Urinary bladder (tissue), 3 donors: ENCODE measurements at regions not wholly inside any gene's neighbourhood (a gene's known extent, or its start where the extent isn't known, plus 50 kb on each side); places are given as distances from the start of the nearest gene placed in this dataset.

Source experiments
- DNase-seq: peaks from one replicate; pipeline ENCODE4 v3.0.0-alpha.2; 2015; ENCODE audit errors: extremely low spot score
- H3K27ac ChIP-seq: one replicate; pipeline ENCODE4 v1.5.1; 2013; ENCODE audit warnings: low read depth, mild to moderate bottlenecking, moderate library complexity
- H3K36me3 ChIP-seq: one replicate; pipeline ENCODE4 v1.6.1; 2013; ENCODE audit warnings: mild to moderate bottlenecking, moderate library complexity; ENCODE audit not compliant: insufficient read depth
- H3K4me1 ChIP-seq: one replicate; pipeline ENCODE4 v1.6.1; 2013; ENCODE audit warnings: mild to moderate bottlenecking, moderate library complexity; ENCODE audit not compliant: insufficient read depth
- H3K4me3 ChIP-seq: one replicate; pipeline ENCODE4 v1.5.1; 2013; ENCODE audit warnings: low read depth, low read length
- WGBS: extraction: QIAGEN DNeasy Blood & Tissue Kit; methylation state at CpG from one replicate; pipeline ENCODE4 v1.1.7; 2013; 5-methylcytosine and 5-hydroxymethylcytosine counted together
- donor health status: healthy with polysubstance abuse.
- donor health status: healthy.

DNA sequence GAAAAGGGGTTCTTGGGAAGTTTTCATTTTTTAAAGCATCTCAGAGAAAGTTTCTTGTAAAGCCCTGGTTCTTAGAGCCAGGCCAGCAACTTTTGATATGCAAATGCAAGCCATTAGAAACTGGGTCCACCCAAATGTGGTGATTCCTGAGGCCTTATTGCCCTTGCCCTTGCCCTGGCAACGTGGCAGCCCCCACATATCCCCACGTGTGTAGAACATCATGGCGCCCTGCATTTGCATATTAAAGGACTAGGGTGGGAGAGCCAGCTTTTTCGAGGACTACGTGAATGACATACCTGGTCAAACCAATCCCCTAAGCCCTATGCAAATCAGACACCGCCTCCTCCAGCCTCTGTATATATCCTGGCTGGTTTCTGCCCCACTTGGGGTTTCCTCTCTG lies 314.9 kb upstream of the NECTIN3 start:
- Histone ChIP-seq H3K36me3 (no peaks in the 10 kb centered on the region), H3K27ac (no peak overlapping the region), H3K4me1 (no peaks in the 10 kb centered on the region), H3K4me3 (no peak overlapping the region)
- DNase-seq: no peak
- 80% methylated on average over 6 of the region's 6 CpGs for WGBS

DNA sequence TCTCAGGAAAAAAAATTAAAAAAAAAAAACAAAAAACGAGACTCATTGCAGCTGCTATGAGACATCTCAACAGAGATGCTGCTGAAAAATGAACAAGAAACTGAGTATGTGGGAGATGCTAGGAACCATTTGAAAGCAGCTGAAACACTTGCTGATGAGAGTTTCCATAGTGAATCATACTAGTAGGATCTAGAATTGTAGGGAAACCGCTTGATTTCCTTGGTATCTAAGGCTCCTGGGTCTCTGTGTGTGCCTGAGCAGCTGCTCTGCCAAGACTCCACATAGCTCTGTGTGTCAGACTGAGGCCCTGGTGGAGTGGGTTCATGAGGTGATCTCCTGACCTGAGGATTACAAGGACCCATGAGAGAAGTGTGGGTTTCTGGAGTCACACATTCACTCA lies 313.4 kb upstream of the NECTIN3 start:
- H3K36me3 ChIP-seq: no peaks in the 10 kb centered on the region
- H3K27ac ChIP-seq: no peak overlapping the region
- no peak overlapping the region for H3K4me3 ChIP-seq
- 78% methylated on average over 2 of the region's 2 CpGs for WGBS
- DNase-seq: no peak
- H3K4me1 ChIP-seq: no peaks in the 10 kb centered on the region

GRCh38 chr3:110767156-110767555 lies 304.5 kb upstream of the NECTIN3 start:
- H3K27ac ChIP-seq: no peak overlapping the region
- WGBS: 91% methylated on average over 2 of the region's 2 CpGs
- no peak for DNase-seq
- no peak overlapping the region for H3K4me3 ChIP-seq
- H3K4me1 ChIP-seq: no peaks in the 10 kb centered on the region
- H3K36me3 ChIP-seq: no peaks in the 10 kb centered on the region

DNA sequence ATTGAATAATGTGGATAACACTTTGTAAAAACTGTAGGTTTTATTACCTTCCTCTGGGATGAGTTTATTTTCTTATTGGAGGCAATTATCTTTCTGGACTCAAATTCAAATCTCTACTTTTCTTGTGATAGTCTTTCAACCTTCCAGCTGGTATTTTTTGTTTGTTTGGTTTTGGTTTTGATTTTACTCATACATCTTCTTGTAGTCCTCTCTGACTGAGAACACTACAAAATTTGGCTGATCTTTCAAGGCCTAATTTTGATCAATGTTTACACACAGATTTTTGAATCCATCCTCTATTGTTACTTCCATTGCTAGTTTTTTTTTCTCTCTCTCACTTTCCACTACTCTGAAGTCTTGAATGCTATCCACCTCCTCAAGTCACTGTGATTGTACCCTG lies 303.8 kb upstream of the NECTIN3 start:
- DNase-seq: no peak
- H3K27ac ChIP-seq: no peak overlapping the region
- H3K4me3 ChIP-seq: no peak overlapping the region
- H3K36me3 ChIP-seq: no peaks in the 10 kb centered on the region
- H3K4me1 ChIP-seq: no peaks in the 10 kb centered on the region

DNA sequence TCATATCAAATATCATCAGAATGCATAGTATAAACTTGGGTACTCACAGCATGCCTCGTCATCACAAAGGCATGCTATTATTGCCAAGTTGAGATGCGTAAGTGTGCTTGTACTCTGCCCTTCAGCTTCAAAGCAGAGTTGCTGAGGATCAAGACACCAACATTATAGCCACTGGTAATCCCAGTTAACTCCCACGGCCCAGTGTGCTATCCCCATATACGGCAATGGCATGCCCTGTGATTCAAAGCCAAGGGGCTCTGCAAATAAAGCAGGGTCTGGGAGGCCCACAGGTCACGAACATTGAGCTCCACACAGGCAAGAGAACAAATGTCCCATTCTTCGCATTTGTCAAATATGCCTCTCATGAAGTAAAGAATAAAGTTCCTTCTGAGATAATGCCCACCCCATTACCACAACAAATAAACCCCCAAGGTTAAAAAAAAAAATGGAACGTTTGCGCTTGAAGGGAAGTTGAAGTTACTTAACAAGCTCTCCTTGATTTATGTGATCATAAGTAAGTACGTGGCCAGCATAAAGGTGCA lies 298.1 kb upstream of the NECTIN3 start:
- no peak overlapping the region for H3K4me3 ChIP-seq
- DNase-seq: no peak
- no peak overlapping the region for H3K27ac ChIP-seq
- no peaks in the 10 kb centered on the region for H3K4me1 ChIP-seq
- 47% methylated on average over 9 of the region's 9 CpGs for WGBS
- no peaks in the 10 kb centered on the region for H3K36me3 ChIP-seq

DNA sequence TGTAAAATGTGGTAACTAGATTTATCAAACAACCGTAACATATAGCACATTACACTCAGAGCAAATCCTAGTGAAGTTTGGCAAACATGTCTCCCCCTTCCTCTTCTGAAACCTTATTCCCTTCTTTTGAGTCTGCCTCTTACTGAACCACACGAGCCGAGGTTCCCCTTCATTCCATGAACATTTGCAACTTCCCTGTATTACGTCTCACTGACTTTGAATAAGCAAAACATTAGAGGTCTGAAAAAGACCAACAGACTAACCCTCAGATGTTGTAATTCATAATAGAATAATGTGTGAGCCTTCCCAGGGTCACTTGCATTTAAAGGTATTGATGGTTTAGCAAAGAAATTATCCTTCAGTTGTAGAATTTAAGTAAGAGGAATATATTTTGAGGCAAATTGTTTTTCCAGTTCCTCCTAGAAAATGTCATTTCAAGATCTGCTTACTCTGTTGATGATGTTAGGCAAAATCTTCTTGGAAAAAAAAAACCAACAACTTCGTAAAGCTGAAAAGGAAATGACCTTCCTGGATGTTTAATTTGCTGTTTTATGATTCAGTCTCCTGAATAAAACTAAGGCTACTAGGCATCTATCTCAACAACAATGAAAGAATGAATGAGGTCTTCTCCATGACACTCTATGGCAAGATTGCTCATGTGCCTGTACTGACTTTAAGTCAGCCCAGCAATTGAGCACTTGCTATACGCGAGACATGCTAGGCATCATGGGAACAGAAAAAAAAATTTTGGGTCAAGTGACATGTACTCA lies 296.9 kb upstream of the NECTIN3 start:
- Histone ChIP-seq H3K27ac (no peak overlapping the region), H3K4me3 (no peak overlapping the region), H3K36me3 (no peaks in the 10 kb centered on the region), H3K4me1 (no peaks in the 10 kb centered on the region)
- DNase-seq: no peak
- WGBS: 68% methylated on average over 7 of the region's 7 CpGs

DNA sequence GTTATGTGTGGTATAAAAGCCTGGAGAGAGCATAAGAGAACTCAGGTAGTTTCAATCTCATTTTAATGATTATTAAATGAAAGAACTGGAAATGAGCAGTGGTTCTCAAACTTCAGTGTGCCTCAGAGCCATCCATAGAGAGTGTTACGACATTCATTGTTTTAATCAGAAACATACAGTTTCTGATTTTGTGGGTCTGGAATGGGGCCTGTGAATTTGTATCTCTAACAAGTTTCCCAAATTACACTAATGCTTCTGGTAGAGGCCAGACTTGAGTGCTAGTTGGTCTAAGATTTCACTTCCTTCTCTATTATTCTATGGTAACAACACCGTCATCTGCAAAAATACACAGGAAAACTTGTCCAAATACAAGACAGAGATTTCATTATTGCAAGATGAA lies 292.0 kb upstream of the NECTIN3 start:
- DNase-seq: no peak
- Histone ChIP-seq H3K4me3 (no peak overlapping the region), H3K27ac (no peak overlapping the region), H3K4me1 (no peaks in the 10 kb centered on the region), H3K36me3 (no peaks in the 10 kb centered on the region)
- WGBS: 93% methylated on average over 2 of the region's 2 CpGs

DNA sequence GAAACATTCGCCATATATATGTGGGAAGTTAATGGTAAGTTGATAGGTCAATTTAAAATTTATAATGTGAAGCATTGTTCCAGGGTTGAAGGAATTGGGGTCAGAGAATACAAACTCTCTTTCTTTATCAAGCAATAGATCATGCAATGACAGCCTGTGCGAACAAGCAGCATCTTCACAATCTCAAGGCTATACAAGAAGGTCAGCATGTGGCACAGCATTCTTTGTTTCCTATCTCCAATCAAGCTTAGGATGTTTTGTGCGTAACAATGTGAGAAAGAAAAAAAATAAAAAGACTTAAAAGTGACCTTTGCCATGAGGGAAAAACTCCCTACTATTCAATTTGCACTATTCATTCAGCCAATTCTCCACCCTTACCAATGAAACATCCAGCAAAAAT lies 288.1 kb upstream of the NECTIN3 start:
- Histone ChIP-seq H3K27ac (no peak overlapping the region), H3K4me3 (no peak overlapping the region), H3K36me3 (no peaks in the 10 kb centered on the region), H3K4me1 (no peaks in the 10 kb centered on the region)
- 79% methylated on average over 3 of the region's 3 CpGs for WGBS
- no peak for DNase-seq

- no peak for DNase-seq
- Histone ChIP-seq H3K4me1 (no peaks in the 10 kb centered on the region), H3K36me3 (no peaks in the 10 kb centered on the region), H3K4me3 (no peak overlapping the region), H3K27ac (no peak overlapping the region)
- 84% methylated on average over 1 of the region's 1 CpG for WGBS
Measured at GRCh38 chr3:110788794-110789193, 282.8 kb upstream of the NECTIN3 start.

- no peak for DNase-seq
- H3K4me1 ChIP-seq: no peaks in the 10 kb centered on the region
- H3K36me3 ChIP-seq: no peaks in the 10 kb centered on the region
- H3K27ac ChIP-seq: no peak overlapping the region
- H3K4me3 ChIP-seq: no peak overlapping the region
- WGBS: 91% methylated on average over 2 of the region's 2 CpGs
Measured at GRCh38 chr3:110789315-110789714, 282.3 kb upstream of the NECTIN3 start.

DNA sequence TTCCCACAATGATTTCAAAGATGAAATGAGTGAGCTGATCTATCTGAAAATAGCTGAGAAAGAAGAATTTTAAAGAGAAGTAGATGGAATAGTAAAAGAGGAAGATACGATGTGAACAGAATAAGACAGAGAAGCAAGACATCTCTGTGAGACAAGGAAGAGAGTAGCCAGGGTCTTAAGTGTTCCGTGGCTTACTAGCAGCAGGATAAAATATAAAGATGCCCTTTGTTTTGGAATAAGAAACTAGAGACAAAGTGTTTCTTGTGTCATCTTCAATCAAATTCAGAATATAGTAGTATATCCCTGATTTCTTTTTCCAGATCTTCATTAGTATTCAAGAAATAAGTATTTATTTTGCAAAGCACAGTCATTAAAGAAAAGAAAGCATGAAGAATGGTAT lies 281.0 kb upstream of the NECTIN3 start:
- no peak overlapping the region for H3K4me3 ChIP-seq
- H3K36me3 ChIP-seq: no peaks in the 10 kb centered on the region
- H3K4me1 ChIP-seq: no peaks in the 10 kb centered on the region
- no peak for DNase-seq
- H3K27ac ChIP-seq: no peak overlapping the region
- WGBS: 67% methylated on average over 2 of the region's 2 CpGs

- no peak overlapping the region for H3K27ac ChIP-seq
- no peaks in the 10 kb centered on the region for H3K4me1 ChIP-seq
Measured at GRCh38 chr3:110791995-110792686, 279.5 kb upstream of the NECTIN3 start.

DNA sequence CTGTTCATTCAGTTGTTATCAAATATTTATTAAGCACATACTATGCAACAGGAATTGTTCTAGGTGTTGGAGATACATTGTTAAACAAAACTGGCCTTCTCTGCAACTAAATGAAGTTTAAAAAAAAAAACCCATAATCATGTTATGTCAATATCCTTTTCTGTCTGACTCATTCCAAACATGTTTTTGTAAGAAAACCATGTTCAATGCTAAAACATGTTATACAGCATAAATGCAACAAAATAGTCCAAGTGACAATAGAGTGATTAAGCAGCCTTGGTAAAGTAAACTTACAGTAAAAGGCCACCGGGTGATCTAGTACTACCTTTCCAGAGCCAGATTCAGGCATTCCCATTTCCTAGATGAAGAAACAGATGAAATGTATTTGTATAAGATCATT lies 278.0 kb upstream of the NECTIN3 start:
- no peak for DNase-seq
- H3K4me1 ChIP-seq: no peaks in the 10 kb centered on the region
- H3K4me3 ChIP-seq: no peak overlapping the region
- no peak overlapping the region for H3K27ac ChIP-seq
- 87% methylated on average over 1 of the region's 1 CpG for WGBS
- H3K36me3 ChIP-seq: no peaks in the 10 kb centered on the region

More at GRCh38 chr3:110791995-110792686, 279.5 kb upstream of the NECTIN3 start:
- no peak overlapping the region for H3K4me3 ChIP-seq
- DNase-seq: no peak
- H3K36me3 ChIP-seq: no peaks in the 10 kb centered on the region
- WGBS: 89% methylated on average over 2 of the region's 2 CpGs

DNA sequence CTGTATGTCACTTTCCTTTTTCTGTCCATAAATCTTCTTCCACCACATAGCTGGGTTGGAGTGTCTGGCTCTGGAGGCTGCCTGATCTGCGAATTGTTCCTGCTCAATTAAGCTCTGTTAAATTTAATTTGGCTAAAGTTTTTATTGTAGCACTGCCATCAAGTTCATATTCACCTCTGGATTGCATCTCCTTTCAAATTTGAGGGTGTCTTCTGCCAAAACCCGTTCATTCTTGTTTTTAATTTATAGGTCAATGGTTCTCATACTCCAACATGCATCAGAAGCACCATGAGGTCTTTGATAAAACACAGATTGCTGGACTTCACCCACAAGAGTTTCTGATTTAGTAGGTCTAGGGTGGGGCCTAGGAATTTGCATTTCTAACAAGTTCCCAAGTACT lies 276.5 kb upstream of the NECTIN3 start:
- WGBS: 68% methylated on average over 2 of the region's 2 CpGs
- DNase-seq: no peak
- no peak overlapping the region for H3K4me3 ChIP-seq
- no peaks in the 10 kb centered on the region for H3K36me3 ChIP-seq
- no peaks in the 10 kb centered on the region for H3K4me1 ChIP-seq
- no peak overlapping the region for H3K27ac ChIP-seq
